Body of pancreas (tissue), 4 donors: ENCODE measurements at regions not wholly inside any gene's neighbourhood (a gene's known extent, or its start where the extent isn't known, plus 50 kb on each side); places are given as distances from the start of the nearest gene placed in this dataset.

Experiments
- CTCF ChIP-seq, 7 experiments: fragments of 450-650 bp in 4 of 7; fragments of 200-600 bp in 3 of 7; sonication (generic) in 3 of 7; IDR thresholded peaks; one replicate each; pipeline ENCODE4 v1.5.1; 2016 to 2019; ENCODE audit warnings: antibody characterized with exemption in 7 of 7
- POLR2A ChIP-seq, 3 donors: fragments of 450-650 bp; IDR thresholded peaks; one replicate each; pipeline ENCODE4 v1.6.1; 2016; ENCODE audit warnings: antibody characterized with exemption in 3 of 3, mild to moderate bottlenecking in 2 of 3

GRCh38 chr7:106756884-106757283 is 95.9 kb upstream of the CCDC71L start:
- TF ChIP-seq CTCF (IDR thresholded peaks at IDR 0.05) (no peak), POLR2A (IDR thresholded peaks at IDR 0.05) (no peak)
